Hepatocyte (in vitro differentiated cells): ENCODE measurements at regions not wholly inside any gene's neighbourhood (a gene's known extent, or its start where the extent isn't known, plus 50 kb on each side); places are given as distances from the start of the nearest gene placed in this dataset.
"Not testable (repeated sequence)": the region's sequence is repeated elsewhere in the genome, so short reads cannot be mapped to it uniquely, and the experiment has no call there.

ENCODE experiments used
- EZH2 ChIP-seq: fragments of 200-600 bp; sonication (generic); IDR thresholded peaks from 2 replicates; pipeline ENCODE4 v1.6.1; 2016; ENCODE audit warnings: antibody characterized with exemption, mild to moderate bottlenecking, borderline replicate concordance
- TF ChIP-seq, protein P1 (sequence below): fragments of 200-600 bp; sonication (generic); IDR thresholded peaks from 2 replicates; pipeline ENCODE4 v1.5.1; 2016; ENCODE audit warnings: antibody characterized with exemption, mild to moderate bottlenecking; ENCODE audit not compliant: poor library complexity

DNA sequence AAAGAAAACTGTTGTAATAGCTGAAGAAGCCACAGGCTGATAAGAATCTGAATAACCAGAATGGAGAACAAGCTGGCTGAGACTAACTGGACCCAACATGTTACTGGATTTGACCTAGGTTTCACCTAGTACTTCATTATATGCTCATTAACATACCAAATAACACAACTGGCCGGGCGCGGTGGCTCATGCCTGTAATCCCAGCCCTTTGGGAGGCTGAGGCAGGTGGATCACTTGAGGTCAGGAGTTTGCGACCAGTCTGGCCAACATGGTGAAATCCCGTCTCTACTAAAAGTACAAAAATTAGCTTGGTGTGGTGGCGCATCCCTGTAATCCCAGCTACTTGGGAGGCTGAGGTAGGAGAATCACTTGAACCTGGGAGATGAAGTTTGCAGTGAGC, 127.1 kb upstream of the FERD3L start:
- TF ChIP-seq, protein P1, sequence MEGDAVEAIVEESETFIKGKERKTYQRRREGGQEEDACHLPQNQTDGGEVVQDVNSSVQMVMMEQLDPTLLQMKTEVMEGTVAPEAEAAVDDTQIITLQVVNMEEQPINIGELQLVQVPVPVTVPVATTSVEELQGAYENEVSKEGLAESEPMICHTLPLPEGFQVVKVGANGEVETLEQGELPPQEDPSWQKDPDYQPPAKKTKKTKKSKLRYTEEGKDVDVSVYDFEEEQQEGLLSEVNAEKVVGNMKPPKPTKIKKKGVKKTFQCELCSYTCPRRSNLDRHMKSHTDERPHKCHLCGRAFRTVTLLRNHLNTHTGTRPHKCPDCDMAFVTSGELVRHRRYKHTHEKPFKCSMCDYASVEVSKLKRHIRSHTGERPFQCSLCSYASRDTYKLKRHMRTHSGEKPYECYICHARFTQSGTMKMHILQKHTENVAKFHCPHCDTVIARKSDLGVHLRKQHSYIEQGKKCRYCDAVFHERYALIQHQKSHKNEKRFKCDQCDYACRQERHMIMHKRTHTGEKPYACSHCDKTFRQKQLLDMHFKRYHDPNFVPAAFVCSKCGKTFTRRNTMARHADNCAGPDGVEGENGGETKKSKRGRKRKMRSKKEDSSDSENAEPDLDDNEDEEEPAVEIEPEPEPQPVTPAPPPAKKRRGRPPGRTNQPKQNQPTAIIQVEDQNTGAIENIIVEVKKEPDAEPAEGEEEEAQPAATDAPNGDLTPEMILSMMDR, result not testable (repeated sequence)
- not testable (repeated sequence) for TF ChIP-seq EZH2
